H9 (cell line): ENCODE measurements at regions not wholly inside any gene's neighbourhood (a gene's known extent, or its start where the extent isn't known, plus 50 kb on each side); places are given as distances from the start of the nearest gene placed in this dataset.

Experiments used
- DNase-seq: peaks from one replicate; pipeline ENCODE4 v3.0.0-alpha.2; 2017
- H2AFZ ChIP-seq: one replicate; pipeline ENCODE4 v1.6.1; 2013; ENCODE audit warnings: mild to moderate bottlenecking, low read length, control low read depth, moderate library complexity
- H2AK5ac ChIP-seq: 2 replicates; pipeline ENCODE4 v1.6.1; 2013; ENCODE audit warnings: low read length, control low read depth, mixed read lengths; ENCODE audit not compliant: insufficient read length
- H2BK120ac ChIP-seq: one replicate; pipeline ENCODE4 v1.6.1; 2013; ENCODE audit warnings: low read depth, mild to moderate bottlenecking, low read length, control low read depth, inconsistent platforms; ENCODE audit not compliant: poor library complexity, severe bottlenecking
- H2BK12ac ChIP-seq: 2 replicates; pipeline ENCODE4 v1.6.1; 2013; ENCODE audit warnings: low read length, control low read depth, mixed read lengths, low read depth; ENCODE audit not compliant: insufficient read length
- H2BK15ac ChIP-seq: 2 replicates; pipeline ENCODE4 v1.6.1; 2013; ENCODE audit warnings: low read depth, low read length, control low read depth
- H2BK20ac ChIP-seq: one replicate; pipeline ENCODE4 v1.6.1; 2013; ENCODE audit warnings: low read depth, mild to moderate bottlenecking, low read length, control low read depth, inconsistent platforms; ENCODE audit not compliant: poor library complexity, severe bottlenecking
- H2BK5ac ChIP-seq: 2 replicates; pipeline ENCODE4 v1.6.1; 2013; ENCODE audit warnings: low read length, control low read depth, mixed read lengths; ENCODE audit not compliant: insufficient read length
- H3K14ac ChIP-seq: 2 replicates; pipeline ENCODE4 v1.6.1; 2013; ENCODE audit warnings: low read length, control low read depth; ENCODE audit not compliant: insufficient read depth
- H3K18ac ChIP-seq: 2 replicates; pipeline ENCODE4 v1.6.1; 2013; ENCODE audit warnings: low read depth, mild to moderate bottlenecking, mixed read lengths, low read length, control low read depth; ENCODE audit not compliant: insufficient read length
- H3K23ac ChIP-seq: 2 replicates; pipeline ENCODE4 v1.6.1; 2013; ENCODE audit warnings: low read length, control low read depth, mixed read lengths, low read depth; ENCODE audit not compliant: insufficient read length
- H3K23me2 ChIP-seq: 2 replicates; pipeline ENCODE4 v1.6.1; 2013; ENCODE audit warnings: low read depth, mild to moderate bottlenecking, mixed read lengths, low read length, control low read depth; ENCODE audit not compliant: insufficient read length, poor library complexity, severe bottlenecking
- H3K27ac ChIP-seq: 2 replicates; pipeline ENCODE4 v1.5.1; 2013; ENCODE audit warnings: low read length, control low read depth, mixed read lengths, low read depth; ENCODE audit not compliant: insufficient read length
- H3K27me3 ChIP-seq: 2 replicates; pipeline ENCODE4 v1.6.1; 2013; ENCODE audit warnings: low read length, control low read depth, inconsistent platforms; ENCODE audit not compliant: insufficient read depth
- H3K4ac ChIP-seq: 2 replicates; pipeline ENCODE4 v1.6.1; 2013; ENCODE audit warnings: low read depth, mild to moderate bottlenecking, control low read depth, inconsistent platforms, low read length, moderate library complexity
- H3K4me1 ChIP-seq: 2 replicates; pipeline ENCODE4 v1.6.1; 2013; ENCODE audit warnings: low read length, control low read depth, inconsistent platforms; ENCODE audit not compliant: insufficient read depth
- H3K4me2 ChIP-seq: 2 replicates; pipeline ENCODE4 v1.6.1; 2013; ENCODE audit warnings: low read length, control low read depth, mixed read lengths; ENCODE audit not compliant: insufficient read length, insufficient read depth
- H3K56ac ChIP-seq: 2 replicates; pipeline ENCODE4 v1.6.1; 2013; ENCODE audit warnings: low read depth, mild to moderate bottlenecking, mixed read lengths, low read length, control low read depth; ENCODE audit not compliant: insufficient read length
- H3K79me1 ChIP-seq: 2 replicates; pipeline ENCODE4 v1.6.1; 2013; ENCODE audit warnings: low read depth, mild to moderate bottlenecking, moderate library complexity, low read length, control low read depth, inconsistent platforms; ENCODE audit not compliant: insufficient read depth, poor library complexity, severe bottlenecking
- H3K79me2 ChIP-seq: 2 replicates; pipeline ENCODE4 v1.6.1; 2013; ENCODE audit warnings: low read length, control low read depth, inconsistent platforms; ENCODE audit not compliant: insufficient read depth
- H3K9ac ChIP-seq: 2 replicates; pipeline ENCODE4 v1.6.1; 2013; ENCODE audit warnings: low read length, control low read depth, mixed read lengths; ENCODE audit not compliant: insufficient read length; ENCODE audit errors: extremely low read depth
- H3K9me3 ChIP-seq: one replicate; pipeline ENCODE4 v1.6.1; 2013; ENCODE audit warnings: low read depth, low read length, inconsistent platforms; ENCODE audit not compliant: control insufficient read depth
- H3T11ph ChIP-seq: one replicate; pipeline ENCODE4 v1.6.1; 2013; ENCODE audit warnings: mild to moderate bottlenecking, low read length, control low read depth, inconsistent platforms
- H4K20me1 ChIP-seq: one replicate; pipeline ENCODE4 v1.6.1; 2013; ENCODE audit not compliant: control insufficient read depth, insufficient read length, insufficient read depth
- H4K5ac ChIP-seq: 2 replicates; pipeline ENCODE4 v1.6.1; 2013; ENCODE audit warnings: low read depth, mild to moderate bottlenecking, mixed read lengths, low read length, control low read depth; ENCODE audit not compliant: insufficient read length
- H4K8ac ChIP-seq: replicated peaks from 2 replicates; pipeline ENCODE4 v1.6.1; 2013; ENCODE audit warnings: low read length, control low read depth, mixed read lengths, low read depth; ENCODE audit not compliant: insufficient read length
- H4K91ac ChIP-seq: 2 replicates; pipeline ENCODE4 v1.6.1; 2013; ENCODE audit warnings: low read depth, mild to moderate bottlenecking, moderate library complexity, mixed read lengths, low read length, control low read depth; ENCODE audit not compliant: insufficient read length
- H3K27ac Mint-ChIP-seq, 3 experiments: 2 replicates in 2 of 3; 3 replicates in 1 of 3; pipeline ENCODE4 v1.8.0; 2020 to 2021; ENCODE audit warnings: mixed read lengths in 3 of 3, mild to moderate bottlenecking in 1 of 3, moderate library complexity in 1 of 3
- H3K27me3 Mint-ChIP-seq: 2 replicates; pipeline ENCODE4 v1.8.0; 2021; ENCODE audit warnings: low read depth, mild to moderate bottlenecking, moderate library complexity, mixed read lengths
- H3K36me3 Mint-ChIP-seq, 3 experiments: 2 replicates in 2 of 3; 3 replicates in 1 of 3; pipeline ENCODE4 v1.8.0; 2020 to 2021; ENCODE audit warnings: low read depth in 3 of 3, mixed read lengths in 3 of 3; ENCODE audit not compliant: insufficient read depth in 1 of 3
- H3K4me1 Mint-ChIP-seq, 2 experiments: 2 replicates each; pipeline ENCODE4 v1.8.0; 2020; ENCODE audit warnings: mixed read lengths in 2 of 2
- H3K4me3 Mint-ChIP-seq, 2 experiments: 2 replicates in 1 of 2; 3 replicates in 1 of 2; pipeline ENCODE4 v1.8.0; 2020 to 2021; ENCODE audit warnings: mild to moderate bottlenecking in 2 of 2, mixed read lengths in 2 of 2, moderate library complexity in 1 of 2
- H3K9me3 Mint-ChIP-seq, 2 experiments: 2 replicates in 1 of 2; 3 replicates in 1 of 2; pipeline ENCODE4 v1.8.0; 2020; ENCODE audit warnings: mild to moderate bottlenecking in 2 of 2, mixed read lengths in 2 of 2, moderate library complexity in 1 of 2
- WGBS: extraction: QIAGEN DNeasy Blood & Tissue Kit; methylation state at CpG from one replicate; pipeline ENCODE4 v1.1.7; 2013; ENCODE audit warnings: missing lambda C conversion rate, low lambda C conversion rate, mixed read lengths; ENCODE audit not compliant: insufficient read length; ENCODE audit errors: extremely low coverage; 5-methylcytosine and 5-hydroxymethylcytosine counted together
- TF ChIP-seq, protein P1 (sequence below): fragments of 200-600 bp; sonication (generic); conservative IDR thresholded peaks from 3 replicates; pipeline ENCODE4 v1.8.0; 2021; ENCODE audit warnings: antibody characterized with exemption, mild to moderate bottlenecking

DNA sequence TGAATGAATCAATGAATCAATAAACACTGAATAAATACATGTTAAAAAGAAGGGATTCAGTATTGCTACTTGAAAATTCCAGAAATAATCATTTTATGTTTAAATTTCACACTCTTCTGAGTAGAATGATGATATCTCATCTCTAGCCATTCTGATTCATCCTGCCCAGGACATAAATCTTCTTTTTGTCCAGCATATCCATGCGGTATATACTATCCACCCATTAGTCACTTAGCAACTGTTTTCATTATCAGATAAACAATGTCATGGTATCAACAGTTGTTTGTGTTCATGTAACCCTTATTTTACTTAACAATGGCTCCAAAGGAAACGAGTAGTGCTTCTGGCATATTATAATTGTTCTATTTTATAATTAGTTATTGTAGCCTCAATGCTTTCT, 432.4 kb upstream of the SMC2 start:
- Histone ChIP-seq H3K18ac (no peak overlapping the region), H4K5ac (no peak overlapping the region), H3K4me1 (no peaks in the 10 kb centered on the region), H3K14ac (no peak overlapping the region), H2BK120ac (no peak overlapping the region), H3K56ac (no peak overlapping the region), H3T11ph (no peak overlapping the region), H3K23me2 (no peaks in the 10 kb centered on the region), H3K9ac (no peak overlapping the region), H4K8ac (no peak overlapping the region), H2BK20ac (no peak overlapping the region), H2BK15ac (no peak overlapping the region), H3K4ac (no peak overlapping the region), H2AFZ (no peak overlapping the region), H4K20me1 (no peaks in the 10 kb centered on the region), H2BK12ac (no peak overlapping the region), H2BK5ac (no peak overlapping the region), H3K9me3 (peaks cover 7% of the 10 kb centered on the region), H4K91ac (no peak overlapping the region), H3K23ac (no peak overlapping the region), H2AK5ac (no peak overlapping the region), H3K4me2 (no peak overlapping the region), H3K27me3 (no peaks in the 10 kb centered on the region), H3K79me1 (no peaks in the 10 kb centered on the region), H3K27ac (no peak overlapping the region), H3K79me2 (no peaks in the 10 kb centered on the region)
- H3K27ac Mint-ChIP-seq: no peak overlapping the region
- TF ChIP-seq, protein P1, sequence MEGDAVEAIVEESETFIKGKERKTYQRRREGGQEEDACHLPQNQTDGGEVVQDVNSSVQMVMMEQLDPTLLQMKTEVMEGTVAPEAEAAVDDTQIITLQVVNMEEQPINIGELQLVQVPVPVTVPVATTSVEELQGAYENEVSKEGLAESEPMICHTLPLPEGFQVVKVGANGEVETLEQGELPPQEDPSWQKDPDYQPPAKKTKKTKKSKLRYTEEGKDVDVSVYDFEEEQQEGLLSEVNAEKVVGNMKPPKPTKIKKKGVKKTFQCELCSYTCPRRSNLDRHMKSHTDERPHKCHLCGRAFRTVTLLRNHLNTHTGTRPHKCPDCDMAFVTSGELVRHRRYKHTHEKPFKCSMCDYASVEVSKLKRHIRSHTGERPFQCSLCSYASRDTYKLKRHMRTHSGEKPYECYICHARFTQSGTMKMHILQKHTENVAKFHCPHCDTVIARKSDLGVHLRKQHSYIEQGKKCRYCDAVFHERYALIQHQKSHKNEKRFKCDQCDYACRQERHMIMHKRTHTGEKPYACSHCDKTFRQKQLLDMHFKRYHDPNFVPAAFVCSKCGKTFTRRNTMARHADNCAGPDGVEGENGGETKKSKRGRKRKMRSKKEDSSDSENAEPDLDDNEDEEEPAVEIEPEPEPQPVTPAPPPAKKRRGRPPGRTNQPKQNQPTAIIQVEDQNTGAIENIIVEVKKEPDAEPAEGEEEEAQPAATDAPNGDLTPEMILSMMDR: no peak
- WGBS: no CpG with 5 or more reads among the region's 2 CpGs
- no peak for DNase-seq
- H3K4me3 Mint-ChIP-seq: no peak overlapping the region
- H3K4me1 Mint-ChIP-seq: no peaks in the 10 kb centered on the region
- no peaks in the 10 kb centered on the region for H3K27me3 Mint-ChIP-seq
- H3K9me3 Mint-ChIP-seq: peaks cover 20 to 30% of the 10 kb centered on the region in 2 experiments
- peaks cover 10 to 23% (median 20%) of the 10 kb centered on the region in 3 experiments; a peak in 5 of 7 replicates for H3K36me3 Mint-ChIP-seq
